HepG2 (cell line): ENCODE measurements at regions not wholly inside any gene's neighbourhood (a gene's known extent, or its start where the extent isn't known, plus 50 kb on each side); places are given as distances from the start of the nearest gene placed in this dataset.

Experiments
- ATAC-seq: fragments of 200-7000 bp; cut with Tn5 transposase; 3 replicates; pipeline ENCODE4 v1.9.1; 2020; ENCODE audit warnings: mild to moderate bottlenecking, moderate library complexity
- BruUV-seq: library from RNA; stranded (reverse); fragments of 400-500 nt; replicated peaks from 2 replicates; lab custom pipeline; 2021; lab: Mats Ljungman, UMichigan
- CTCF ChIA-PET: fragments of 300-600 bp; formaldehyde crosslinking; extraction: SDS; loops from one replicate; lab custom pipeline; 2021; ENCODE audit warnings: low total read pairs, inconsistent platforms, low intra/inter-chr PET ratio; lab: Yijun Ruan, JAX
- POLR2A ChIA-PET: fragments of 350-600 bp; sonication (Branson Sonifier 250); formaldehyde crosslinking; loops from one replicate; lab custom pipeline; 2020; ENCODE audit warnings: antibody characterized with exemption, inconsistent platforms; lab: Yijun Ruan, JAX
- DNase-seq: peaks from one replicate; pipeline ENCODE4 v3.0.0-alpha.2; 2015; ENCODE audit warnings: low spot score
- FAIRE-seq: peaks from 3 replicates; lab custom pipeline; 2011; peaks lifted over from hg19 to GRCh38; lab: Jason Lieb, UNC
- H2AFZ ChIP-seq: one replicate; pipeline ENCODE4 v1.6.1; 2011; ENCODE audit warnings: low read length, inconsistent platforms
- H3K27ac ChIP-seq: fragments of 300-600 bp; 3 replicates; pipeline ENCODE4 v1.8.0; 2011; ENCODE audit warnings: mixed run types, mild to moderate bottlenecking, mixed read lengths, low read length, inconsistent platforms; ENCODE audit not compliant: insufficient read depth; ENCODE audit errors: extremely low read length
- H3K27me3 ChIP-seq, 2 experiments: fragments of 200-600 bp in 1 of 2; 2 replicates in 1 of 2; 3 replicates in 1 of 2; pipeline versions ENCODE4 v1.6.0 to v1.8.0; 2011; ENCODE audit warnings: low read length in 2 of 2, mild to moderate bottlenecking in 2 of 2, moderate library complexity in 2 of 2, inconsistent platforms in 1 of 2; ENCODE audit not compliant: insufficient read depth in 2 of 2, control insufficient read depth in 1 of 2
- H3K36me3 ChIP-seq, 2 experiments: fragments of 200-600 bp in 1 of 2; replicated peaks in 1 of 2; 2 replicates in 1 of 2; 3 replicates in 1 of 2; pipeline versions ENCODE4 v1.5.1 to v1.8.0; 2011; ENCODE audit warnings: low read length in 2 of 2, inconsistent platforms in 1 of 2; ENCODE audit not compliant: insufficient read depth in 2 of 2, control insufficient read depth in 1 of 2
- H3K4me1 ChIP-seq: 2 replicates; pipeline ENCODE4 v1.5.1; 2012; ENCODE audit warnings: low read length, inconsistent platforms; ENCODE audit not compliant: insufficient read depth
- H3K4me2 ChIP-seq: 2 replicates; pipeline ENCODE4 v1.6.0; 2011; ENCODE audit warnings: low read depth, low read length, inconsistent platforms
- H3K4me3 ChIP-seq, 3 experiments: fragments of 200-600 bp in 1 of 3; sonication (generic), shearing (Covaris generic) in 1 of 3; replicated peaks in 1 of 3; 2 replicates each; pipeline ENCODE4 v1.5.1; 2011 to 2016; ENCODE audit warnings: low read length in 3 of 3, inconsistent platforms in 2 of 3, low read depth in 2 of 3, mild to moderate bottlenecking in 2 of 3, control low read depth in 1 of 3, mixed read lengths in 1 of 3; ENCODE audit not compliant: insufficient read depth in 1 of 3
- H3K79me2 ChIP-seq: one replicate; pipeline ENCODE4 v1.6.1; 2011; ENCODE audit warnings: low read length, inconsistent platforms; ENCODE audit not compliant: insufficient read depth
- H3K9ac ChIP-seq: 2 replicates; pipeline ENCODE4 v1.6.0; 2011; ENCODE audit warnings: mild to moderate bottlenecking, low read depth, low read length, inconsistent platforms; ENCODE audit not compliant: insufficient read depth
- H3K9me3 ChIP-seq: 2 replicates; pipeline ENCODE4 v1.5.1; 2012; ENCODE audit warnings: mild to moderate bottlenecking, low read length
- H4K20me1 ChIP-seq: 2 replicates; pipeline ENCODE4 v1.6.0; 2011; ENCODE audit warnings: inconsistent platforms, mild to moderate bottlenecking, low read length, moderate library complexity; ENCODE audit not compliant: insufficient read depth
- NAIF1 ChIP-seq: sonication (generic); formaldehyde crosslinking; IDR thresholded peaks from 2 replicates; pipeline ENCODE4 v1.5.0; 2020; ENCODE audit warnings: mild to moderate bottlenecking, missing genetic modification reagents, borderline replicate concordance
- ZNF101 ChIP-seq: sonication (generic); formaldehyde crosslinking; IDR thresholded peaks from 2 replicates; pipeline ENCODE4 v1.4.0; 2020; ENCODE audit warnings: mild to moderate bottlenecking, low read depth, missing genetic modification reagents, borderline replicate concordance
- WGBS: methylation state at CpG from one replicate; pipeline ENCODE4 v1.1.6; 2017; ENCODE audit warnings: low lambda C conversion rate; 5-methylcytosine and 5-hydroxymethylcytosine counted together
- in situ Hi-C: cut with HindIII; loops from 2 replicates; pipeline ENCODE4 v1.10.0; 2017; ENCODE audit warnings: low pct_unique_long_range_greater_than_20kb; ENCODE audit not compliant: extremely low pct_ligation_motif_present
- intact Hi-C: fragments of 100-400 bp; cut with micrococcal nuclease; formaldehyde crosslinking; loops from one replicate; pipeline ENCODE4 v1.10.0; 2022; ENCODE audit not compliant: unreplicated experiment
- TF ChIP-seq, protein P1 (sequence below): IDR thresholded peaks from 2 replicates; pipeline ENCODE4 v1.6.1; 2016; ENCODE audit warnings: missing biosample characterization, missing genetic modification reagents, low read depth
- TF ChIP-seq, protein P2 (sequence below): sonication (generic); formaldehyde crosslinking; IDR thresholded peaks from 2 replicates; pipeline ENCODE4 v1.5.1; 2020; ENCODE audit warnings: missing genetic modification reagents, mild to moderate bottlenecking, borderline replicate concordance

DNA sequence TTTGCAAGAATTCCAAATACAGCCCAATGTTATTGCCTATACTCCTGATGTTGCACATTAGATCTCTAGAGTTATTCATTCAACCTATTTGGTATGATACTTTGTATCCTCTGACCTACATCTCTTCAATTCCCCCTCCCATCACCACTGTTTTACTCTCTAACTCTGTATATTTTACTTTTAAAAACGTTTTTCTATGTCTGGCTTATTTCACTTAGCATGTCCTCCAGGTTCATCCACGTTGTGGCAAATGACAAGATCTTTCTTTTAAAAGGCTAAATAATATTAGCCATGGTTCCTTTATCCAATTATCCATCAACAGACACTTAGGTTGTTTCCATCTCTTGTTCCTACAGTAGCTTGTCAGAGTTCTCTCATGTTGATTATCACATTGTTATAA is 207.1 kb upstream of the PTGFR start (continued):
- TF ChIP-seq, protein P1, sequence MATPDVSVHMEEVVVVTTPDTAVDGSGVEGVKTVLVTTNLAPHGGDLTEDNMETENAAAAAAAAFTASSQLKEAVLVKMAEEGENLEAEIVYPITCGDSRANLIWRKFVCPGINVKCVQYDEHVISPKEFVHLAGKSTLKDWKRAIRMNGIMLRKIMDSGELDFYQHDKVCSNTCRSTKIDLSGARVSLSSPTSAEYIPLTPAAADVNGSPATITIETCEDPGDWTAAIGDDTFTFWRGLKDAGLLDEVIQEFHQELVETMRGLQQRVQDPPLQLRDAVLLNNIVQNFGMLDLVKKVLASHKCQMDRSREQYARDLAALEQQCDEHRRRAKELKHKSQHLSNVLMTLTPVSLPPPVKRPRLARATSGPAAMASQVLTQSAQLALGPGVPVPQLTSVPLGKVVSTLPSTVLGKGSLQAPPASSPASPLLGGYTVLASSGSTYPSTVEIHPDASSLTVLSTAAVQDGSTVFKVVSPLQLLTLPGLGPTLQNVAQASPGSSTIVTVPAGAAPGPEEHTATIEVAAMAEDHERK = no peak

- DNase-seq (no peak), FAIRE-seq (no peak), ATAC-seq (no peak)
- ChIA-PET POLR2A (no interaction called here), CTCF (no interaction called here)
- intact Hi-C loops = no loop called here
- Histone ChIP-seq H3K4me1 (no peaks in the 10 kb centered on the region), H3K9me3 (no peaks in the 10 kb centered on the region), H3K27ac (no peak overlapping the region), H3K4me2 (no peak overlapping the region), H3K79me2 (no peaks in the 10 kb centered on the region), H2AFZ (no peak overlapping the region), H3K9ac (no peak overlapping the region), H3K27me3 (no peaks in the 10 kb centered on the region), H3K4me3 (no peak overlapping the region), H4K20me1 (no peaks in the 10 kb centered on the region), H3K36me3 (no peaks in the 10 kb centered on the region)
- 0% methylated on average over 1 of the region's 1 CpG for WGBS
- TF ChIP-seq, protein P2, sequence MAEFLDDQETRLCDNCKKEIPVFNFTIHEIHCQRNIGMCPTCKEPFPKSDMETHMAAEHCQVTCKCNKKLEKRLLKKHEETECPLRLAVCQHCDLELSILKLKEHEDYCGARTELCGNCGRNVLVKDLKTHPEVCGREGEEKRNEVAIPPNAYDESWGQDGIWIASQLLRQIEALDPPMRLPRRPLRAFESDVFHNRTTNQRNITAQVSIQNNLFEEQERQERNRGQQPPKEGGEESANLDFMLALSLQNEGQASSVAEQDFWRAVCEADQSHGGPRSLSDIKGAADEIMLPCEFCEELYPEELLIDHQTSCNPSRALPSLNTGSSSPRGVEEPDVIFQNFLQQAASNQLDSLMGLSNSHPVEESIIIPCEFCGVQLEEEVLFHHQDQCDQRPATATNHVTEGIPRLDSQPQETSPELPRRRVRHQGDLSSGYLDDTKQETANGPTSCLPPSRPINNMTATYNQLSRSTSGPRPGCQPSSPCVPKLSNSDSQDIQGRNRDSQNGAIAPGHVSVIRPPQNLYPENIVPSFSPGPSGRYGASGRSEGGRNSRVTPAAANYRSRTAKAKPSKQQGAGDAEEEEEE (CRISPR knock-in tag) = no peak
- TF ChIP-seq NAIF1 (CRISPR knock-in tag) (no peak), ZNF101 (CRISPR knock-in tag) (no peak)
- no TSS peak for BruUV-seq
- in situ Hi-C loops = no loop called here
These were observed 206.4 kb upstream of the PTGFR start for GRCh38 chr1:78284354-78284753.
